Left renal pelvis (tissue), 4 donors: ENCODE measurements at regions not wholly inside any gene's neighbourhood (a gene's known extent, or its start where the extent isn't known, plus 50 kb on each side); places are given as distances from the start of the nearest gene placed in this dataset.

Experiments used
- DNase-seq, 4 donors: peaks; one replicate each; pipeline ENCODE4 v3.0.0-alpha.2; 2013; ENCODE audit warnings: low read depth in 4 of 4, low spot score in 3 of 4

- DNase-seq = no peak
Observed at GRCh38 chr2:117738991-117739839, 75.3 kb upstream of the DDX18 start.

- no peak for DNase-seq
Observed at GRCh38 chr2:117745537-117745936, 69.0 kb upstream of the DDX18 start.

- no peak for DNase-seq
Observed at GRCh38 chr2:117755768-117756167, 58.7 kb upstream of the DDX18 start.

GRCh38 chr2:117760916-117761315 is 53.6 kb upstream of the DDX18 start:
- no peak for DNase-seq

GRCh38 chr2:117762454-117762853 is 52.0 kb upstream of the DDX18 start:
- DNase-seq = no peak

GRCh38 chr2:117763804-117764203 is 50.7 kb upstream of the DDX18 start:
- DNase-seq = no peak
